ENCODE measurements at regions not wholly inside any gene's neighbourhood (a gene's known extent, or its start where the extent isn't known, plus 50 kb on each side); places are given as distances from the start of the nearest gene placed in this dataset.

GRCh38 chr5:15256485-15256884, 243.5 kb upstream of the FBXL7 start:
- no peak for DNase-seq (ENCODE audit: low read depth)
- H3K4me3 ChIP-seq (ENCODE audit: low read length) = no peak overlapping the region
- TF ChIP-seq, protein P1, sequence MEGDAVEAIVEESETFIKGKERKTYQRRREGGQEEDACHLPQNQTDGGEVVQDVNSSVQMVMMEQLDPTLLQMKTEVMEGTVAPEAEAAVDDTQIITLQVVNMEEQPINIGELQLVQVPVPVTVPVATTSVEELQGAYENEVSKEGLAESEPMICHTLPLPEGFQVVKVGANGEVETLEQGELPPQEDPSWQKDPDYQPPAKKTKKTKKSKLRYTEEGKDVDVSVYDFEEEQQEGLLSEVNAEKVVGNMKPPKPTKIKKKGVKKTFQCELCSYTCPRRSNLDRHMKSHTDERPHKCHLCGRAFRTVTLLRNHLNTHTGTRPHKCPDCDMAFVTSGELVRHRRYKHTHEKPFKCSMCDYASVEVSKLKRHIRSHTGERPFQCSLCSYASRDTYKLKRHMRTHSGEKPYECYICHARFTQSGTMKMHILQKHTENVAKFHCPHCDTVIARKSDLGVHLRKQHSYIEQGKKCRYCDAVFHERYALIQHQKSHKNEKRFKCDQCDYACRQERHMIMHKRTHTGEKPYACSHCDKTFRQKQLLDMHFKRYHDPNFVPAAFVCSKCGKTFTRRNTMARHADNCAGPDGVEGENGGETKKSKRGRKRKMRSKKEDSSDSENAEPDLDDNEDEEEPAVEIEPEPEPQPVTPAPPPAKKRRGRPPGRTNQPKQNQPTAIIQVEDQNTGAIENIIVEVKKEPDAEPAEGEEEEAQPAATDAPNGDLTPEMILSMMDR (conservative IDR thresholded peaks at IDR 0.05; ENCODE audit: low read length) = no peak

- no peak overlapping the region for H3K4me3 ChIP-seq (ENCODE audit: low read length)
- TF ChIP-seq, protein P1 (conservative IDR thresholded peaks at IDR 0.05; ENCODE audit: low read length) = no peak
- no peak for DNase-seq (ENCODE audit: low read depth)
Observed at GRCh38 chr5:15255576-15255975, 244.4 kb upstream of the FBXL7 start.

DNA sequence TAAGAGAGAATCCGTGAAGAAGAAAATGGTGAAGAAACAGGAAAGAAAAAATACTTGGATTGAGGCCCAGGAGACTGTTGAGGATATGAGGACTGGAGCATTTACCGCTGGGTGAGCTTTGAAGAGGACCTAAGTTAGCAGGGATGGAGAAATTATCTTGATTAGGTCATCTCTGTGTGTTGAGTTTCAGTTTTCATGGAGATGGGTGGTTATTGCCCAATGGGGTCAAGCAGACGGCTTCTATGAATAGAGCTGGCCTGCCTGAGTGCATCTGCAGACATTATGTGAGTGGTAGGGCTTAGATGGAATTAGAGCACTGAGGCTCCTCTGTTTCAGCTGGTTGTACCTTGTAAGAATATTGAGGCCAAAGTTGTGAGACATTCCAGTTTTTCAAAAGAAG, 245.4 kb upstream of the FBXL7 start:
- no peak overlapping the region for H3K4me3 ChIP-seq (ENCODE audit: low read length)
- TF ChIP-seq, protein P1 (conservative IDR thresholded peaks at IDR 0.05; ENCODE audit: low read length) = no peak
- DNase-seq (ENCODE audit: low read depth) = peak; percentile 77

GRCh38 chr5:15252331-15252730, 247.6 kb upstream of the FBXL7 start:
- TF ChIP-seq, protein P1 (conservative IDR thresholded peaks at IDR 0.05; ENCODE audit: low read length) = no peak
- no peak overlapping the region for H3K4me3 ChIP-seq (ENCODE audit: low read length)
- DNase-seq (ENCODE audit: low read depth) = no peak

GRCh38 chr5:15249152-15249551, 250.8 kb upstream of the FBXL7 start:
- peak; percentile 89 for DNase-seq (ENCODE audit: low read depth)
- TF ChIP-seq, protein P1 (conservative IDR thresholded peaks at IDR 0.05; ENCODE audit: low read length) = no peak

DNA sequence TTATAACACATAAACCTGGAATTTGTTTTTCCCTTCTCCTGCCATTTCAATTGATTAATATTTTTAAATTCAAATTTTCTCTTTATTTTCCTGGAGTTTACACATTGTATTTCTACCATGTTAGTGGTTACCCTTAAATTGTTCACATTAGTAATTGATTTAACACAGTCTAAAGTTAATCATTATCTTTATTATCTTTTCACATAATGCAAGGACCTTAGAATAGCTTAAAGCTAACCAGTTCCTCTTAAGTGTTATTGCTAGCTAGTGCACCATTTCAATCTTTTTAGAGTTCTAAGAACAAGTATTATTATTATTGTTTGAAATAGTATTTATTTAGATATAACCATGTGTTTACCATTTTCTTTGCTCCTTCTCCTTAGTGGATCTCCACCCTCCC, 251.2 kb upstream of the FBXL7 start:
- TF ChIP-seq, protein P1 (conservative IDR thresholded peaks at IDR 0.05; ENCODE audit: low read length) = no peak
- no peak overlapping the region for H3K4me3 ChIP-seq (ENCODE audit: low read length)
- DNase-seq (ENCODE audit: low read depth) = no peak

More at GRCh38 chr5:15249152-15249551, 250.8 kb upstream of the FBXL7 start:
- no peak overlapping the region for H3K4me3 ChIP-seq (ENCODE audit: low read length)

DNA sequence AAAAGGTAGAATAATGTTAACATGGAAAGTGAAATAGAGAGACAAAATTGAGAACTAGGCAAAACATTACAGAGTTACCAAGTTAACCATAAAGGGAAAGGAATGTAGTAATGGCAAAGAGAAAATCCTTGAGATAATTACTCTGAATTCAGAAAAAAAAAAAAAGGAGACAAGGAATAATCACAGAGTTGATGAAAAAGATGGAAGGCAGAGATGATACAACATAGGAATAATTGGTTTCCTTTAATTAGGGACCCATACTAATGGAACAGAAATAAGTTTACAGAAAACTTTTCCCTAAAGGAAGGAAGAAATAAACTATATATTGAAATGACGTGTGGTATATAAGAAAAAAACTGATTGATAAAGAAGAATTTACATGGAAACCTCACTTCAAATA, 254.1 kb upstream of the FBXL7 start:
- TF ChIP-seq, protein P1 (conservative IDR thresholded peaks at IDR 0.05; ENCODE audit: low read length) = no peak
- DNase-seq (ENCODE audit: low read depth) = no peak
- no peak overlapping the region for H3K4me3 ChIP-seq (ENCODE audit: low read length)

All from AG10803 (cell line).